Stimulated activated naive CD8-positive, alpha-beta T cell treated with anti-CD3 and anti-CD28 coated beads, Interleukin-15, Interleukin-2, amounts not matched to agents 100 U/mL and 50 U/mL, for 24 hours (primary cell): ENCODE measurements at regions not wholly inside any gene's neighbourhood (a gene's known extent, or its start where the extent isn't known, plus 50 kb on each side); places are given as distances from the start of the nearest gene placed in this dataset.

Experiments used
- ATAC-seq: fragments of 150-1000 bp; cut with Tn5 transposase; one replicate; pipeline ENCODE4 v1.10.0; 2021
- DNase-seq: peaks from one replicate; pipeline ENCODE4 v3.0.0; 2021

GRCh38 chr15:37876900-37877299 is 57.5 kb upstream of the TMCO5A start:
- ATAC-seq: no peak
- DNase-seq: no peak

GRCh38 chr15:37877851-37878741 is 56.3 kb upstream of the TMCO5A start:
- ATAC-seq (no peak), DNase-seq (no peak)

GRCh38 chr15:37880009-37880834 is 54.2 kb upstream of the TMCO5A start:
- ATAC-seq (no peak), DNase-seq (no peak)

GRCh38 chr15:37880835-37881153 is 53.6 kb upstream of the TMCO5A start:
- ATAC-seq (no peak), DNase-seq (no peak)

GRCh38 chr15:37881237-37882013 is 53.0 kb upstream of the TMCO5A start:
- ATAC-seq (no peak), DNase-seq (no peak)

GRCh38 chr15:37882640-37883039 is 51.8 kb upstream of the TMCO5A start:
- no peak for DNase-seq
- no peak for ATAC-seq
